ENCODE measurements at regions not wholly inside any gene's neighbourhood (a gene's known extent, or its start where the extent isn't known, plus 50 kb on each side); places are given as distances from the start of the nearest gene placed in this dataset.

GRCh38 chr13:22940090-22940710 is 240.6 kb upstream of the SGCG start:
- FAIRE-seq, result no peak
- H3K23ac ChIP-seq (ENCODE audit: insufficient read length), result no peak overlapping the region
- TF ChIP-seq RXRA (IDR thresholded peaks at IDR 0.05; ENCODE audit: insufficient read depth, low read depth, low read length) (no peak), ASH2L (IDR thresholded peaks at IDR 0.05; ENCODE audit: low read length) (no peak), BCL11A (IDR thresholded peaks at IDR 0.05; ENCODE audit: low read depth in 2 of 2, low read length in 2 of 2) (no peak), POU5F1 (IDR thresholded peaks at IDR 0.05; ENCODE audit: low read depth, low read length) (no peak), GABPA (IDR thresholded peaks at IDR 0.05; ENCODE audit: borderline replicate concordance, insufficient read depth, low read length) (no peak), KDM5A (IDR thresholded peaks at IDR 0.05; ENCODE audit: low read length) (no peak), PHF8 (conservative IDR thresholded peaks at IDR 0.05; ENCODE audit: low read depth, low read length) (no peak), SP1 (IDR thresholded peaks at IDR 0.05; ENCODE audit: low read depth, low read length) (no peak), RAD21 (IDR thresholded peaks at IDR 0.05 in 1 of 2, conservative IDR thresholded peaks at IDR 0.05 in 1 of 2; ENCODE audit: low read depth in 2 of 2, low read length in 2 of 2) (no peak), RBBP5 (IDR thresholded peaks at IDR 0.05; ENCODE audit: borderline replicate concordance, low read depth, low read length) (no peak), SP4 (IDR thresholded peaks at IDR 0.05; ENCODE audit: low read length) (no peak), GTF2F1 (IDR thresholded peaks at IDR 0.05; ENCODE audit: borderline replicate concordance, low read depth, low read length) (no peak), MAFK (IDR thresholded peaks at IDR 0.05; ENCODE audit: low read depth, low read length) (no peak)

More at GRCh38 chr13:22940090-22940710, 240.6 kb upstream of the SGCG start:
- Histone ChIP-seq H3K79me2 (ENCODE audit: control insufficient read depth in 1 of 2, insufficient read depth in 2 of 2, low read length in 2 of 2) (no peaks in the 10 kb centered on the region), H3K36me3 (ENCODE audit: control insufficient read depth in 2 of 4, insufficient read depth in 4 of 4, low read length in 3 of 4) (peaks cover 0 to 3% (median 0%) of the 10 kb centered on the region in 4 experiments; a peak in 1 of 8 replicates), H4K20me1 (replicated peaks in 1 of 2; ENCODE audit: control insufficient read depth in 1 of 2, insufficient read depth in 2 of 2, low read length in 2 of 2) (no peaks in the 10 kb centered on the region), H3K4ac (replicated peaks; ENCODE audit: insufficient read length, low read depth, low read length) (no peak overlapping the region), H3K4me1 (replicated peaks in 1 of 4; ENCODE audit: control insufficient read depth in 3 of 4, insufficient read depth in 4 of 4, low read length in 3 of 4) (no peaks in the 10 kb centered on the region; a peak in 2 of 7 replicates), H3K56ac (replicated peaks; ENCODE audit: insufficient read length, low read depth, low read length) (no peak overlapping the region), H2AFZ (ENCODE audit: low read length) (no peak overlapping the region), H3K27ac (ENCODE audit: low read depth, low read length) (no peak overlapping the region), H3K4me3 (ENCODE audit: extremely low read depth in 1 of 4, insufficient read depth in 2 of 4, low read depth in 3 of 4, low read length in 4 of 4) (no peak overlapping the region), H4K5ac (ENCODE audit: insufficient read length, low read depth, low read length) (no peak overlapping the region), H2BK5ac (ENCODE audit: low read depth, low read length) (no peak overlapping the region), H3K23me2 (ENCODE audit: low read depth, low read length) (no peaks in the 10 kb centered on the region), H3K18ac (ENCODE audit: extremely low read depth, low read length) (no peak overlapping the region), H2BK12ac (ENCODE audit: low read depth, low read length) (no peak overlapping the region), H3K9me3 (ENCODE audit: insufficient read depth in 2 of 2, low read depth in 1 of 2, low read length in 1 of 2) (peaks cover 11 to 12% of the 10 kb centered on the region in 2 experiments), H3K27me3 (replicated peaks in 1 of 4; ENCODE audit: control insufficient read depth in 3 of 4, extremely low read depth in 1 of 4, insufficient read depth in 3 of 4, low read length in 3 of 4) (no peaks in the 10 kb centered on the region), H3K14ac (ENCODE audit: insufficient read length) (no peak overlapping the region), H4K8ac (ENCODE audit: extremely low read depth, insufficient read depth, low read length) (no peak overlapping the region), H3K4me2 (ENCODE audit: insufficient read depth in 1 of 2, low read depth in 2 of 2, low read length in 2 of 2) (no peak overlapping the region), H2BK120ac (replicated peaks; ENCODE audit: low read depth, low read length) (no peak overlapping the region), H3K9ac (replicated peaks in 1 of 4; ENCODE audit: extremely low read depth in 1 of 4, low read depth in 3 of 4, low read length in 3 of 4) (no peak overlapping the region), H4K91ac (replicated peaks; ENCODE audit: insufficient read length, low read length) (no peak overlapping the region), H3K79me1 (ENCODE audit: low read depth, low read length) (no peaks in the 10 kb centered on the region), H2BK20ac (ENCODE audit: low read length) (no peak overlapping the region), H2BK15ac (ENCODE audit: low read length) (no peak overlapping the region), H2AK5ac (ENCODE audit: low read depth, low read length) (no peak overlapping the region)
- POLR2A ChIA-PET (ENCODE audit: partially characterized antibody), result no interaction called here
- no peak for DNase-seq (ENCODE audit: low read depth in 1 of 2, low spot score in 2 of 2)
- 92% methylated on average over 6 of the region's 11 CpGs; no CpG with 5 or more reads in 1 of the 2 experiments for WGBS, 2 experiments (ENCODE audit: extremely low coverage in 1 of 2, insufficient coverage in 1 of 2, insufficient read length in 1 of 2, insufficient replicate concordance in 2 of 2, low coverage in 1 of 2, low lambda C conversion rate in 2 of 2, missing lambda C conversion rate in 1 of 2)
- CTCF ChIA-PET (ENCODE audit: partially characterized antibody), result interaction anchor here (0.6 kb wide), 1 partner anchor 71 kb away, joined by 3 read pairs; no protein-coding TSS in a partner anchor
